Activated effector memory CD4-positive, alpha-beta T cell treated with anti-CD3 and anti-CD28 coated beads, Interleukin-2, amount 50 U/mL, for 16 hours (primary cell): ENCODE measurements at regions not wholly inside any gene's neighbourhood (a gene's known extent, or its start where the extent isn't known, plus 50 kb on each side); places are given as distances from the start of the nearest gene placed in this dataset.

ENCODE experiments used
- DNase-seq: peaks from one replicate; pipeline ENCODE4 v3.0.0-alpha.2; 2020

DNA sequence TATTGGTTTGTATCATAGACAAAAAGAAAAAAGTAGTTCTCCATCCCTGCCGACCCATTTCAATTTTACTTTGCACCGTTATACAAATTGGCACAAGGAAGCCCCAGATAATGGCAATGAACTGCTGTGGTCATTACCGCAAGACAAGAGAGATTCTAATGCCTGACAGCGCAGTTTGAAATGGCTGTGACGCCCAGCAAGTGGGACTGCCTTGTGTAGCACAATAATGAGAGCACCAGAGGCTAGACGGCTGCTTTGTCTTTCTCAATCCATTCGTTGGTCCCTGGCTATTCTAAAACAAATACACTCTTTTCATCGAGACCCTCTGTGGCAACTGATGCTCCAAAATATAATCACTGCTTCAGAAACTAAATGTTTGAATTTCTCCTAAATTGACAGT, 192.4 kb upstream of the NEIL3 start:
- no peak for DNase-seq

DNA sequence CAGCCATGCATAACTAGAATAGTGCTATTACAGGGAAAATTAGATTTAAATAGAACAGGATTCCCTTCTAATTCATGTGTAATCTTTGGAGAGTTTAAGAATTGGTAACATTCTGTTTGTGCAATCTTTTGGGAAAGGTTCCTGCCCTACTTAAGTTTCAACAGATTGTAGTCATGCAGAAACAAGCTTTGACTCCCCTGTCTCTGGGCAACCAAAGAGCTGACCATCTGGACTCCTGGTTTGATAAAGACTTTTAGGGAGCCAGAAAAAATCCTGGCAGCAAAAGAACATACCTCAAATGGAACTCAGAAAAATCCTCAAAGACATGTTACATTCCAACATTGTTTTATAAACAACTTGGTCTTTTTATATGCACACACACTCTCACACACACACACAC, 191.1 kb upstream of the NEIL3 start:
- DNase-seq, result no peak

DNA sequence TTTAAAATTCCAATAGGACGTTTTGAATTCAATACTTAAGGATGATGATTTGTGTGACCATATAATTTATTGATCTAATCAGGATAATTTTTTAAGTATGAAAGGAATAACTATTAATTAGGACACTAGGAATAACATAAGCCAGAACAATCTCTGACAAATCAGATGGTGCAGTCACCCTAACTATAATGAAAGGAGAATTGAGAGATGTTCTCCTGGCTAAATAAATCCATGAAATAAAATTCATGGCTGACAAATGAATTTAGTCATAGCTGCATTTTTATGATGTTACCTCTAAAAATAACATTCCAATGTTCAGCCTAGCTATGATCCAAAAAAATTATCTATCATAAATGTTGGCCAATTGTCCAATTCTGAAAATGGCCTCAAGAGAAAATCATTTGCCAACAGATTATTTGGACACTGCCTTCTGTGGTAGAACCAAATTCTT, 190.6 kb upstream of the NEIL3 start:
- DNase-seq, result no peak

DNA sequence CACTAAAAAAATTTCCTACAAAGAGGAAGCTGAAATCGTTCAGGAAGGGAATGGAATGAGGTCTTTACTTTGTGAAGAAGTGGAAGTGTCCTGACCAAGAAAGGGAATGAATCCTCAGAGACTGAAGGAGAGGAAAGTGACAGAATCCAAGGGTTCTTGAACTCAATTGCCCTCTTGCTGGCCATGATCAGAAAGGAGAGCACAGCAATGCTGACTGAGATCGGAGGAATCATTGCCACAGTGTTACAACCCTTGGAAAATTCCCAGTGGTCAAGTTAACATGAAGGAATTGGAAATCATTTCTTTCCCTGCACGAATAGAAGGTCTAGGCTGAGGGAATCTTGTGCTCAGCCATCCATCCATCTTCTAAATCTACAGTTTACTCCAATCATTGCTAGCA, 190.0 kb upstream of the NEIL3 start:
- DNase-seq, result no peak

DNA sequence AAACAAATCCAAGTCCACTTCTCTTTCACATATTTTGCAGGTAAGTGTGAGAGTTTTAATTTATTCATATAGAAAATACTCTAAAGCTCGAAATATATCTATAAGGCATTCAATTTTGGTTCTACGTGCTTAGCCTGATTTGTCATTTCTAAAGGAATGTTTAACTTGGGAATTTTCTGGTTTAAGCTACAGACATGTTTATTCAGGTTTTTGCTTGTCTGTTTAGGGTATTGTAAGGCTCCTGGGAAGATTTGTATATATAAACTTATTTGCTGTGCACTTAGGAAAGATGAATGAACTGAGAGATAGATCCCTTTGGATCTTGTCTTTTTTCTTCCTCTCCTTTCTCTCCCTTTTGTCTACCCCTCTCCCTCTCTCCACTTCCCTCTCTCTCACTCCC, 185.9 kb upstream of the NEIL3 start:
- DNase-seq, result no peak

DNA sequence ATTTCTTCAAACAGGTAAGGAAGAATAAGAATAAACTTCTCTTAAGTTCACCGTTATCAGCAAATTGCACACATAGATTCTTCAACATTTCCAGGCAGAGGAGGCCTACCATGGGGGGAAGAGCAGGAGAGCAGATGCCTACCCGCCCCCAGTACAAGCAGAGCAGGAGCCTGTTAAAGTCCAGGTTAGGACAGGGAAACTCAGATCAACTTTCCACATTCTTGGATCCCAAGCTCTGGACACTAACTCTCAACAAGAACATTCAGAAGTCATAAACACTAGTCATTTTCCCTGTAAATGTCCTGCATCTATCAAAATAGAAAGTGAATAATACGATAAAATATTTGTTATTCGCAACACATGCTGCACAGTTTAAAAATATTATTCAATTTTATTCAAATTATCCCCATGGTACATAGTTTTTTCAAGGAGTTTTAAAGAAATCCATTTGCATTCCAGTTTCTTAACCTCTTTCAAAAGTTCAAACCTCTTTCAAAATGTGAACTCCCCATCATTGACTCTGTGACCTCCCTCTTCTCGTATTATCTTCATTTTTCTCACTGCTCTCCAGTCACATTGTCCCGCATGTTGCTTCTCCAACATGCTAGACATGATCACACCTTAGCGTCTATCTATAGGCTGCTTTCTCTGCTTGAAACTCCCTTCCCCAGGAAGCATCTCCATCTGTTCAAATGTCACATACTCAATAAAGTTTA, 185.2 kb upstream of the NEIL3 start:
- DNase-seq, result no peak

DNA sequence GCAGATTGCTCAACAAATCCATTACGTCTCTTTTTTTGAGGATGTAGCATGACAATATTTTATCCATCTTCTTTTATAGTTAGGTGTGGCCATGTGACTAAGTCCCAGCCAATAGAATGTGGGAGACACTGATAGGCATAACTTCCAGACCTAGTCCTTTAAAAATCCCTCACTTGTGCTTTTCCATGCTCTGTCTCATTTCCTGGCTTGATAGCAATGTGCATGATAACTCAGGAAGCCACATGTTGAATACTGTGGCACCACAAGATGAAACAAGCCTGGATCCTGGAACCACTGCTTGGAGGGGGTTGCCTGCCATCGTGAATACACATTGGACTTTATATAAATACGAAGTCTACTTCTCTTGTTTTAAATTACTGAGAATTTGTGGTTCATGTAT, 184.0 kb upstream of the NEIL3 start:
- DNase-seq, result no peak

DNA sequence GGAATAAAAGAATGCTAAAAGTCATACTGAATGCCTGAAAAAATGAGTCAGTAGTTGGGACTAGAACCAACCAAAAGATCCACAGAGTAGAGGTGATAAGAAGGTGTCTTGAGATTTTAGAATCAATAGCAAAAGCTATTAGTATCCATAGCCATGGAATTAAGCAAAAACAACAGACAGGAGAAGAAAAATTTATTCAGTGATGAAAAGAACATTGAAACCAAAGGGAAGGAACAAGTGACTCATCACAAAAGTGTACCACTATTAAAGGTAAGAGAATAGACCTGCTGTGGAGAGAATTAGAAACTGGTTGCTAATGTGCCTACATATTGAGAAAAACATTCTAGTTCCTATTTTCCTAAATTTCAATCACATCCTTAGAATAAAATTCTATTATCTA, 182.0 kb upstream of the NEIL3 start:
- no peak for DNase-seq

DNA sequence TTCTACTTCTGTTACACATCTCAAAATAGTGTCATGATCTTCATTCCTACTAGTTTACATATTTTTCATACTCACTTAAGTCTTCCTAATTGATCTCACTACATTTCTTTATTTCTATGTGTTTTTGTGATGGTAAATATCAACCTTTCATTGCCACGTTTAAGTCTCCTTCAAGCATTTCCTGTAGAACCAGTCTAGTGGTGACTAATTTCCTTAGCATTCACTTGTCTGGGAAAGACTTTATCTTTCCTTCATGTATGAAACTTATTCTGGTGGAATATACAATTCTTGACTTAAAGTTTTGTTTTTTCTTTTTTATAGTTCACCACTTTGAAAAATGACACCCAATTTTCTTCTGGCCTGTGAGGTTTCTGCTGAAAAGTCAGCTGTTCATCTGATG, 181.4 kb upstream of the NEIL3 start:
- DNase-seq, result no peak

DNA sequence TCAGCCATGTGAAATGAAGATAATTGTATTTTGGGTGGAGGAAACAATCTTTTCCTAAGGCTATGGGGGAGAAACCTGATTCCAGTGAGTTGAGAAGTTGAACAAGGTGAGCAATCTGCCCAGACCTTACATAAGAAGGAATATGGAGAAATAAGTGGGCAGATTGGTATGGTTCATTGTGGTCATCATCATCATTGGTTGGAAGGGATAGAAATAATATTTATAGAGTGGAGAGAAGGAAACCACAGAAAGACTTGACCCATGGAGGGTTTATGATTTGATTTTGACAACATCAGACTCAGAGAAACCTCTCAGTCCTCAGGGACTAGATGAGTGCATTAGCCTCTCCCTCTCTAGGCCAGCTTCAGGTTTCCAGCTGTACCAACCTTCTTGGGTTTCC, 177.9 kb upstream of the NEIL3 start:
- DNase-seq, result no peak

DNA sequence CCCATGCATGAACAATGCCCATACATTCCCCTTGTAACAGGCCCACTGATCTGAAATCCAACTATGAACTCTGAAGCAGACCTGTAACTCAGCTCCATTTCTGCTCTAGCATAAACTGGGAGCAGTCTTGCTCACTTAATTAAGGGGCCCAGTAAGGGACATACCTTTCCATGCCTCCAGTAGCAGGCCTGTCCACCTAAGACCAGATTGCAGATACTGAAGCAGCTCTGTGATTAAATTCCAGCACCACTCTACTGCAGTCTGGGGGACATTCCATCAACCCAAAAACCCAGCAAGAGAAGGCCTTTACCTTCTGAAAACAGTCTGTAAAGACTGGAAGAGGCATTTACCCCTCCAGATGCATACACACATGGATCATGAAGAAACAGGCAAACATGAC, 162.0 kb upstream of the NEIL3 start:
- DNase-seq, result no peak

DNA sequence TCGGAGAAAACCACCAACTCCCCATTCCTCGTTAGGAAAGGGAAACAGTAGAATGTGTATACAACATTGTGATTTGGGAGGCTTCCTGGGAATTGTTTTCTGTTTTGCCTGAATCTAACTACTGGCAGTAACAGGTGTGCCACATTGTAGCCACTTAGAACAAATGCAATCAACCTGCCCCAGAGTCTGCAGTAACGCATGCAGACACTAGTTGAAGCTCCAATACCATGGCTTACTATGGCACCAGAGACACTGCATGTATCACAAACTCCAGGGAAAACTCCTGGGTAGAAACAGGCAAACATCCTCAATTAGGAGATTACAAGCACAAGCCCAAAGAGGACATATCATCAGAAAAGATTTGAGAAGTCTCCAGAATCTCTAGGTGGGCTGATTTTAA, 154.2 kb upstream of the NEIL3 start:
- no peak for DNase-seq

DNA sequence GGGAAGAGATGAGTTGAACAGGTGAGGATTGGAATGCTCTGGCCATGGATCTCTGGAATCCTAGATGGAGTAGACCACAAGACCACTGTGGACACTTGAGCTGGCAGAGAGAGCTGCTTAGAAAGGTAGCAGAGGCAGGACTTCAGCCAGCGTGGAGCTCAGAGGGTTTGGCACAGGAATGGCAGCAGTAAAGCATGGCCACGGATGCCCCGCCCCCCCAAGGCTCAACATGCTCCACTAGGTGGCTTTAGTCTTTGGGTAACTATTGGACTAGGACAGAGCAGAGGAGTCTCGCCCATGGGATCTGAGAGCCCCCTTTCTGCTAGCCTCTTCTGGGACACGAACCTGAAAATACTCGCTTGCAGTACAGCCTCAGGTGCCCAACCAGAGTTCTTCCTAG, 150.1 kb upstream of the NEIL3 start:
- DNase-seq, result no peak

DNA sequence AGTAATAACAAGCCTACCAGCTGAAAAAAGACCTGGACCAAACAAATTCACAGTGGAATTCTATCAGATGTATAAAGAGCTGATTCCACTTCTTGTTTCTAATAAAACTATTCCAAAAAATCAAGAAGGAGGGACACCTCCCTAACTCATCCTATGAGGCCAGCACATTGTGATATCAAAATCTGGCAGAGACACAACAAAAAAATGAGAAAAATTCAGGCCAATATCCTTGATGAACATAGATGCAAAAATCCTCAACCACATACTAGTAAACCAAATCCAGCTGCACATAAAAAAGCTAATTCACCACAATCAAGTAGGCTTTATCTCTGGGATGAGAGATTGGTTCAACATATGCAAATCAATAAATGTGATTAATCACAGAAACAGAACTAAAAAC, 147.9 kb upstream of the NEIL3 start:
- DNase-seq, result no peak

DNA sequence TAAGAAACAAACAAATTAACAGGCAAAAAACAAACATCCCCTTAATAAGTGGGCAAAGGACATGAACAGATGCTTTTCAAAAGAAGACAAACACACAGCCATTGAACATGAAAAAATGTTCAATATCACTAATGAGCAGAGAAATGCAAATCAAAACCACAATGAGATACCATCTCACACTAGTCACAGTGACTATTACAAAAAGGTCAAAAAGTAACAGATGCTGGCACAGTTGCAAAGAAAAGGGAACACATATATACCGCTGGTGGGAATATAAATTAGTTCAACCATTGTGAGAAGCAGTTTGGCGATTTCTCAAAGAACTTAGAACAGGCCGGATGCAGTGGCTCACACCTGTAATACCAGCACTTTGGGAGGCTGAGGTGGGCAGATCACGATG, 146.1 kb upstream of the NEIL3 start:
- DNase-seq, result no peak

DNA sequence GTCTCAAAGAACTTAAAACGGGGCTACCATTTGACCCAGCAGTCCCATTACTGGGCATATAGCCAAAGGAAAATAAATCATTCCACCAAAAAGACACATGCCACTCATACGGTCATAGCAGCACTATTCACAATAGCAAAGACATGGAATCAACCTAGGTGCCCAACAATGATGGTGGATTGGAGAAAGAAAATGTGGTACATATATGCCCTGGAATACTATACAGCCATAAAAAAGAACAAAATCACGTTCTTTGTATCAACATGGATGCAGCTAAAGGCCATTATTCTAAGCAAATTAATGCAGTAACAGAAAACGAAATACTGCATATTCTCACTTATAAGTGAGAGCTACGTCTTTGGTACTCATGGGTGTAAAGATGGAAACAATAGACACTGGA, 138.1 kb upstream of the NEIL3 start:
- no peak for DNase-seq

DNA sequence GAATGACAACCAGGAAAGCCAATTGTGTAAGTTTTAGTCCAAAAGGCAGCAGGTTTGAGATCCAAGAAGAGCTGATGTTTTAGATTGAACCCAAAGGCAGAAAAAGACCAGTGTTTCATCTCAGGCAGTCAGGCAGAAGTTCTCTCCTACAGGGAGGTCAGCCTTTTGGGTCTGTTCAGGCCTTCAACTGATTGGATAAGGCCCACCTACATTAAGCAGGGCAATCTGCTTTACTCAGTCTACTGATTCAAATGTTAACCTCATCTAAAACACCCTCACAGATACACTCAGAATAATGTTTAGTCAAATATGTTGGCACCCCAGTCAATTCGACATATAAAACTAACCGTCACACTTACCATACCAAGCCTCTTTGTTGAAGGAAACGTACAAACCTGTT, 134.2 kb upstream of the NEIL3 start:
- no peak for DNase-seq

DNA sequence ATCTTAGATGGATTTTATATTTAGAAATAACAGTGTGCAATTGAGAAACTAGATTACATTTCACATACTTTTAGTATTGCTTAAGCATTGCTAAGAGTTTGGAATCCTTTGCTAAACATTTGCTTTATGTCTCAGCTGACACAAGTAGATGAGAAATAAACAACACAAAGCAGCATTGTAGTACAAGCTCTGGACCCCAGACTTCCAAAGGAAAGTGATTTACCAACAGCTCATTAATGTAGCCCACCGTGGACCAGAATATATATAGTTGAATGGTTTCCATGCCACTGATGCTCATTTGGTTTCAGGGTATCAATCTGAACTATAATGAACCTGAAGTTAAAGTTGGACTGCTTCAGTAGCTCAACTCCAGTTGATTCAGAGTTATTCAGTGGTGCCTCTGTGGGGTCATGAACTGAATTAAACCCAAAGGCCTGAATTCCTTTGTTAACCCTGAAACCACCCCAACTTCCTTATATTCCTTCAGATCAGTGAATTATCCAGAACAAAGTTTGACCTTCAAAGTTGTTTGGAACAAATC, 132.1 kb upstream of the NEIL3 start:
- no peak for DNase-seq

DNA sequence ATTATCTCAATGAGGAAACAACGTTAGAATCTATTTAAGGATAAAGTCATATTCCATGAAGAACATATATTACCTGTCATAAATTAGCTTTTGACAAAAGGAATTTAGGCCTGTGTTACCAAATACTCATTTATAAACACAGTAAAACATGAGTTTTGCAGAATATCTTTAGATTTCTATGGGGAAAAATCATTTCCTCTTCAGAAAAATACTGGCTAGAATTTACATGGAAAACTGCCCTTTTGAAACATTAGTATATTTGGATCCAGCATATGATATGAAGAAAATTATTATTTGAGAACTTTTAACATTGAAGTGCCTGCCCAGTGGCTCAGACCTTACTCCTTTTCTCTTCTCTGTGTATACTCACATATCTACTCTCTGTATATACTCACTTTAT, 131.4 kb upstream of the NEIL3 start:
- DNase-seq, result no peak

DNA sequence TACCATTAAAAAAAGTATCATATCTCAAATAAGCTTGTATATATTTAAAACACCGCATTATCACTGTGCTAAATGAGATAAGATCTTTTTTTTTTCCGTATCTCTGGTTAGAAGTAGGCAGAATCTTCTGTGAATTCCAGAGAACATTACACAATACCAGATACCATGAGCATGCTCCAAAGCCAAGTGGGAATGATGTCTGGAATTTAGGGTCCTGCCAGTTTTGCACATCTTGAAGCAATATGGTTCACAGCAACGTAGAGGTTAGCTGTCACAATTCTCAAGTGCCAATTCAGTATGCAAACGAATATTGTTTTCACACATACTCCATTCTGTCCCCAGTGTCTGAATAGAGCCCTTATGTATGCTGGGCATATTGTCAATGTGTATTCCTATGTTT, 127.5 kb upstream of the NEIL3 start:
- no peak for DNase-seq

DNA sequence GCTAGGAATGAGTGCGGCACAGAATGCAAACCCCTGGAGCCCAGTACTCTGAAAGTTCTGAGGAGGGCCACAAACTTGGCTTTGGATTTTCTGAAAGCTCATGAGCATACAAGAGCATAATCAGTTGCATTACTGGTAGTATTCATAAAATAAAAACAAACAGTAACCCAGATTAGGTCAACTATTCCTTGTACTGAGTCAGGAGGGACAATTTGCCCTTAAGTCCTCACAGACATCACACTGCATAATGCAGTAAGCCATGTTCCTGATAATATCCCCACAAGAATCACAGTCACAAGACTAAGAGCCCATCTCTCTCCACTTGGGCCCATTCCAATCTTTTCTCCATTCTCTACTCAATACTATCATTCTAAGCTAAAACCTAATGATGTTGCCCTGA, 126.9 kb upstream of the NEIL3 start:
- DNase-seq, result no peak

DNA sequence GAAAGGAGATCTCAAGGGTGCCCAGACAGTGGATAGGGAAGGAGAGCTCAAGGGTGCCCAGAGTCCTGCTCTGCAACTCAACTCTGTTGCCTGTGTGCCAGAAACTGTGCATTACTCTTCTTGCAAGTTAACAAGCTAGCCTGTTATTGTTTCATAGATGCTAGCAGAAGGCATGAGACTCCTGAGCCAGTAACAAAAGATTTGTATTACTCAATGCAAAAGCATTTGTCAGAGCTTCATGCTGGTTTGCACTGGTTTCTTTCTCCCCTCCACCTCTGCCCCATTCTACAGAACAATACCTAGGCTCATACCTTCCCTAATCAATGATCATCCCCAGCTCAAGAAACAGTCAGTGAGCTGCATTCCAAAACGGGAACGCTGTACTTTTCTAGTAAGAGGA, 124.5 kb upstream of the NEIL3 start:
- DNase-seq, result no peak

DNA sequence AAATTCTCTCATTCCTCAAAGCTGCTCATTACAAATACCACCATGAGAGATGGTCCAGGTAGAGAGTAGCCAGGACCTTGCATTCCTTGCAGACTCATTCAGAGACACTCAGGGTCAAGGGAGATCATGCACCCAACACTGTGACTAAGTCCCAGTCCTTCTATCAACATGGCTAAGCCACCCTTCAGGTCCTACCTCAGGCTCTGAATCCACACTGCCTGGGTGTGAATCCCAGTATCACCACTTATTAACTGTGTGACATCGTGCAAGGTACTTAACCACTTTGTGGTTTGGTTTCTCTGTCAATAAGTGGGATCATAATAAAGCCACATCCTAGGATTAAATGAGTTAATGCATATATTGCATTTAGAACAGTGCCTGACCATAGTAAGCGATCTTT, 124.1 kb upstream of the NEIL3 start:
- no peak for DNase-seq

DNA sequence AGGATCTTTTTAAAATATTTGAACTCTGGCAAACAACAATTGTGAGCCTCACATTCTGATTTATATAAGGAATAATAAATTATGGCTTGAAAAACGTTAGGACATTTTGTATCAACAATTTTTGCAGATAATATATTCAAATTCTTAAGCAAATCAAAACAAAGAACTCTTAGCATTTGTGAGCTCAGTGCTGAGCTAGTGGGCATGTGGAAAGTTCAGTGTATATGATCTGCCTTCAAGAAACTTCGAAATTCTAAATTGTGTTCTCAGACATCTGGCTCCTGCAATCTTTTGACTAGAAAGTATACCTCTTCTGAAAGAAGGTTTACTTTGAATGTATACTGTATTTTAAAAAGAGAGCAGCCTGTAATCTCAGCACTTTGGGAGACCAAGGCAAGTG, 122.3 kb upstream of the NEIL3 start:
- DNase-seq, result no peak

DNA sequence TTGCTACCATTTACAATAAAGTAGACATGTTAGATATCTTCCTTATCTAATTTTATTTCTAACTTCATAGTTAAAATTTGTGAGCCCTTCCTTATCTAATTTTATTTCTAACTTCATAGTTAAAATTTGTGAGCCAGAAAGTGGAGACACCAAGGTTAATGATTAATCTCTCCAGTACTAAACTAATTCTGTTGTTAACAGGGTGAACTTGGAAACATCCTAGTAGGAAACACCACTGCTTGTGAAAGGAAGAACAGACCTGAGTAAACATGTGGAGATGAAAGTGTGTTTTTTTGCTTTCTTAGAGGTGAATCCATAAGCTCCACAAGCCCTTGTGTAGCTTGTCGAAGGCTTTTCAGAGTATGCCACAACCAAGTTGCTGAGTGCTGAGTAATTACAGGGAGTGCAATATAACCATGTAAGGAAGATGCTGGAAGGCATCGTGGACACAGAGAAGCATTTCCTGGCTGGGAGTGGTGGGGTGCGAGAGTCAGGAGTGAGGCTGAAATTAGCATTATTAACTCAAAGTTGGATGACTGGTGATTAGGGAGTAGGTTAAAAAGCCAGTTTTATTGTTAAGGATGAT, 118.6 kb upstream of the NEIL3 start:
- no peak for DNase-seq
